BJ (cell line): ENCODE measurements at regions not wholly inside any gene's neighbourhood (a gene's known extent, or its start where the extent isn't known, plus 50 kb on each side); places are given as distances from the start of the nearest gene placed in this dataset.

ENCODE experiments used
- CTCF ChIA-PET: fragments of 350-600 bp; formaldehyde crosslinking; extraction: SDS; loops from one replicate; lab custom pipeline; 2021; ENCODE audit warnings: antibody characterized with exemption, inconsistent platforms; lab: Yijun Ruan, JAX
- POLR2A ChIA-PET: fragments of 300-600 bp; sonication (Branson Sonifier 250); formaldehyde crosslinking; extraction: SDS; loops from one replicate; lab custom pipeline; 2021; ENCODE audit warnings: antibody characterized with exemption; lab: Charles Lee
- DNase-seq: peaks from one replicate; pipeline ENCODE4 v3.0.0-alpha.2; 2011; ENCODE audit warnings: low read depth
- H3K27me3 ChIP-seq: 2 replicates; pipeline ENCODE4 v1.6.0; 2011; ENCODE audit warnings: low read length; ENCODE audit not compliant: control insufficient read depth, insufficient read depth
- H3K36me3 ChIP-seq: 2 replicates; pipeline ENCODE4 v1.5.1; 2011; ENCODE audit warnings: low read length; ENCODE audit not compliant: control insufficient read depth, insufficient read depth
- H3K4me3 ChIP-seq: 2 replicates; pipeline ENCODE4 v1.5.1; 2011; ENCODE audit warnings: low read depth, mild to moderate bottlenecking, control low read depth, low read length
- CTCF ChIP-seq: IDR thresholded peaks from 2 replicates; pipeline ENCODE4 v1.5.1; 2011; ENCODE audit warnings: low read depth, mild to moderate bottlenecking, control low read depth, inconsistent platforms, low read length, moderate library complexity; ENCODE audit not compliant: insufficient read depth

- no peak for TF ChIP-seq CTCF
- H3K27me3 ChIP-seq = no peaks in the 10 kb centered on the region
- no peak overlapping the region for H3K4me3 ChIP-seq
- CTCF ChIA-PET = interaction anchor here (0.6 kb wide), 1 partner anchor 870 kb away, joined by 3 read pairs; no protein-coding TSS in a partner anchor
- no peaks in the 10 kb centered on the region for H3K36me3 ChIP-seq
- no peak for DNase-seq
- POLR2A ChIA-PET = no interaction called here
These were observed 285.2 kb downstream of the ZNF248 start for GRCh38 chr10:37572206-37572605.

- TF ChIP-seq CTCF = no peak
- no peak for DNase-seq
- ChIA-PET POLR2A (no interaction called here), CTCF (interaction anchor here (0.7 kb wide), 1 partner anchor 11 kb away, joined by 4 read pairs; no protein-coding TSS in a partner anchor)
- Histone ChIP-seq H3K4me3 (no peak overlapping the region), H3K27me3 (no peaks in the 10 kb centered on the region), H3K36me3 (no peaks in the 10 kb centered on the region)
These were observed 291.1 kb downstream of the ZNF248 start for GRCh38 chr10:37566332-37566731.

GRCh38 chr10:37563715-37564108 is 293.7 kb downstream of the ZNF248 start:
- ChIA-PET POLR2A (no interaction called here), CTCF (no interaction called here)
- H3K4me3 ChIP-seq = no peak overlapping the region

GRCh38 chr10:37563107-37563714 is 294.2 kb downstream of the ZNF248 start:
- TF ChIP-seq CTCF = no peak
- POLR2A ChIA-PET = no interaction called here
- Histone ChIP-seq H3K4me3 (no peak overlapping the region), H3K36me3 (no peaks in the 10 kb centered on the region), H3K27me3 (no peaks in the 10 kb centered on the region)
- DNase-seq = no peak
- CTCF ChIA-PET = no interaction called here

More at GRCh38 chr10:37563715-37564108, 293.7 kb downstream of the ZNF248 start:
- TF ChIP-seq CTCF = no peak
- Histone ChIP-seq H3K36me3 (no peaks in the 10 kb centered on the region), H3K27me3 (no peaks in the 10 kb centered on the region)
- no peak for DNase-seq

- TF ChIP-seq CTCF = no peak
- Histone ChIP-seq H3K36me3 (no peaks in the 10 kb centered on the region), H3K4me3 (no peak overlapping the region), H3K27me3 (no peaks in the 10 kb centered on the region)
- no peak for DNase-seq
- ChIA-PET CTCF (no interaction called here), POLR2A (no interaction called here)
These were observed 304.5 kb downstream of the ZNF248 start for GRCh38 chr10:37552881-37553280.
